Stimulated activated CD4-positive, alpha-beta T cell treated with anti-CD3 and anti-CD28 coated beads, Interleukin-4, amount 100 ng/mL, for 4 hours (primary cell): ENCODE measurements at regions not wholly inside any gene's neighbourhood (a gene's known extent, or its start where the extent isn't known, plus 50 kb on each side); places are given as distances from the start of the nearest gene placed in this dataset.

Source experiments
- DNase-seq, 2 experiments: peaks; one replicate each; pipeline ENCODE4 v3.0.0-alpha.2; 2020

GRCh38 chr14:34348592-34348991 lies 113.4 kb downstream of the SPTSSA start:
- no peak for DNase-seq

GRCh38 chr14:34347683-34348082 lies 114.4 kb downstream of the SPTSSA start:
- no peak for DNase-seq

GRCh38 chr14:34345718-34346465 lies 116.1 kb downstream of the SPTSSA start:
- no peak for DNase-seq

- no peak for DNase-seq
Observed at GRCh38 chr14:34344318-34344717, 117.7 kb downstream of the SPTSSA start.

GRCh38 chr14:34340025-34340625 lies 121.9 kb downstream of the SPTSSA start:
- DNase-seq: no peak

GRCh38 chr14:34338056-34338455 lies 124.0 kb downstream of the SPTSSA start:
- DNase-seq: no peak

- DNase-seq: no peak
Observed at GRCh38 chr14:34336501-34336900, 125.5 kb downstream of the SPTSSA start.

- no peak for DNase-seq
Observed at GRCh38 chr14:34335968-34336367, 126.1 kb downstream of the SPTSSA start.

- no peak for DNase-seq
Observed at GRCh38 chr14:34334329-34334728, 127.7 kb downstream of the SPTSSA start.

- DNase-seq: peak; percentile 35 to 55
Observed at GRCh38 chr14:34331728-34332623, 130.1 kb downstream of the SPTSSA start.

- no peak for DNase-seq
Observed at GRCh38 chr14:34330846-34331245, 131.2 kb downstream of the SPTSSA start.

GRCh38 chr14:34329301-34329700 lies 132.7 kb downstream of the SPTSSA start:
- no peak for DNase-seq

GRCh38 chr14:34328178-34328577 lies 133.9 kb downstream of the SPTSSA start:
- DNase-seq: no peak

GRCh38 chr14:34325493-34325892 lies 136.5 kb downstream of the SPTSSA start:
- DNase-seq: no peak

GRCh38 chr14:34324363-34324795 lies 137.7 kb downstream of the SPTSSA start:
- DNase-seq: no peak

- DNase-seq: peak; percentile 45 to 71
Observed at GRCh38 chr14:34322940-34323418, 139.1 kb downstream of the SPTSSA start.

- DNase-seq: no peak
Observed at GRCh38 chr14:34319140-34319539, 142.9 kb downstream of the SPTSSA start.

GRCh38 chr14:34318014-34318413 lies 144.0 kb downstream of the SPTSSA start:
- DNase-seq: no peak

GRCh38 chr14:34310724-34311123 lies 151.3 kb downstream of the SPTSSA start:
- DNase-seq: no peak

- DNase-seq: no peak
Observed at GRCh38 chr14:34303811-34304210, 158.2 kb downstream of the SPTSSA start.

- no peak for DNase-seq
Observed at GRCh38 chr14:34302654-34303053, 159.4 kb downstream of the SPTSSA start.

- no peak for DNase-seq
Observed at GRCh38 chr14:34300882-34301734, 160.9 kb downstream of the SPTSSA start.
